Activated CD8-positive, alpha-beta T cell treated with anti-CD3 and anti-CD28 coated beads for 36 hours (primary cell): ENCODE measurements at regions not wholly inside any gene's neighbourhood (a gene's known extent, or its start where the extent isn't known, plus 50 kb on each side); places are given as distances from the start of the nearest gene placed in this dataset.

ENCODE experiments used
- ATAC-seq: fragments of 200-7000 bp; cut with Tn5 transposase; one replicate; pipeline ENCODE4 v1.10.0; 2021; ENCODE audit warnings: mild to moderate bottlenecking, moderate library complexity
- CTCF ChIA-PET: fragments of 350-600 bp; sonication (Branson Sonifier 250); formaldehyde crosslinking; loops from one replicate; lab custom pipeline; 2021; ENCODE audit warnings: antibody characterized with exemption; lab: Charles Lee
- POLR2A ChIA-PET: fragments of 350-600 bp; sonication (Branson Sonifier 250); formaldehyde crosslinking; loops from one replicate; lab custom pipeline; 2021; ENCODE audit warnings: antibody characterized with exemption; lab: Charles Lee
- DNase-seq: peaks from one replicate; pipeline ENCODE4 v3.0.0-alpha.2; 2020
- H3K27ac Mint-ChIP-seq: one replicate; pipeline ENCODE4 v1.8.0; 2021; ENCODE audit warnings: mild to moderate bottlenecking, mixed read lengths
- H3K27me3 Mint-ChIP-seq: one replicate; pipeline ENCODE4 v1.8.0; 2021; ENCODE audit warnings: mixed read lengths
- H3K36me3 Mint-ChIP-seq: one replicate; pipeline ENCODE4 v1.8.0; 2021; ENCODE audit warnings: low read depth, mixed read lengths
- H3K4me1 Mint-ChIP-seq: one replicate; pipeline ENCODE4 v1.8.0; 2021; ENCODE audit warnings: low read depth, mixed read lengths
- H3K4me3 Mint-ChIP-seq: one replicate; pipeline ENCODE4 v1.8.0; 2021; ENCODE audit warnings: mild to moderate bottlenecking, moderate library complexity, mixed read lengths
- H3K9me3 Mint-ChIP-seq: one replicate; pipeline ENCODE4 v1.8.0; 2021; ENCODE audit warnings: mixed read lengths
- intact Hi-C: fragments of 100-400 bp; cut with micrococcal nuclease; formaldehyde crosslinking; loops from one replicate; pipeline ENCODE4 v1.10.0; 2022
- TF ChIP-seq, protein P1 (sequence below): fragments of 200-600 bp; IDR thresholded peaks from one replicate; pipeline ENCODE4 v1.8.0; 2022; ENCODE audit warnings: antibody characterized with exemption, mild to moderate bottlenecking

DNA sequence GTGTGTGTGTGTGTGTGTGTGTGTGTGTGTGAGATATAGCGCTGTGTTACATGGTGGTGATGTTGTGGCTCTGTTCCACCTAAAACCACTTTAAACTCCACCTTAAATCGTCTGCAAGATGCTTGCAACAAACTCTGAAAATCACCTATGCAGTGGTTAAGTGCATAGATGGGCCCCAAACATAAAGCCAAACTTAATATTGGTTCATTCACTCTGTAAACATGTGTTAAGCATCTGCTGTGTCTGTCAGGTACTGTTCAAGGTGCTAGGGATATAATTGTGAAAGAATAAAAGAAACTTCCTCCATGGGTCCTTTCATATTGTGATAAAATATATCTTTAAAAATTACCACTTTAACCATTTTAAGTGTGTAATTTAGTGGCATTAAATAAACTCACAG is 645.4 kb upstream of the SORCS1 start:
- ATAC-seq = no peak
- H3K27me3 Mint-ChIP-seq = no peaks in the 10 kb centered on the region
- no peak overlapping the region for H3K4me3 Mint-ChIP-seq
- TF ChIP-seq, protein P1, sequence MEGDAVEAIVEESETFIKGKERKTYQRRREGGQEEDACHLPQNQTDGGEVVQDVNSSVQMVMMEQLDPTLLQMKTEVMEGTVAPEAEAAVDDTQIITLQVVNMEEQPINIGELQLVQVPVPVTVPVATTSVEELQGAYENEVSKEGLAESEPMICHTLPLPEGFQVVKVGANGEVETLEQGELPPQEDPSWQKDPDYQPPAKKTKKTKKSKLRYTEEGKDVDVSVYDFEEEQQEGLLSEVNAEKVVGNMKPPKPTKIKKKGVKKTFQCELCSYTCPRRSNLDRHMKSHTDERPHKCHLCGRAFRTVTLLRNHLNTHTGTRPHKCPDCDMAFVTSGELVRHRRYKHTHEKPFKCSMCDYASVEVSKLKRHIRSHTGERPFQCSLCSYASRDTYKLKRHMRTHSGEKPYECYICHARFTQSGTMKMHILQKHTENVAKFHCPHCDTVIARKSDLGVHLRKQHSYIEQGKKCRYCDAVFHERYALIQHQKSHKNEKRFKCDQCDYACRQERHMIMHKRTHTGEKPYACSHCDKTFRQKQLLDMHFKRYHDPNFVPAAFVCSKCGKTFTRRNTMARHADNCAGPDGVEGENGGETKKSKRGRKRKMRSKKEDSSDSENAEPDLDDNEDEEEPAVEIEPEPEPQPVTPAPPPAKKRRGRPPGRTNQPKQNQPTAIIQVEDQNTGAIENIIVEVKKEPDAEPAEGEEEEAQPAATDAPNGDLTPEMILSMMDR = no peak
- CTCF ChIA-PET = no interaction called here
- H3K27ac Mint-ChIP-seq = no peak overlapping the region
- intact Hi-C loops = no loop called here
- DNase-seq = no peak
- no peaks in the 10 kb centered on the region for H3K36me3 Mint-ChIP-seq
- no peaks in the 10 kb centered on the region for H3K4me1 Mint-ChIP-seq
- peaks cover 4% of the 10 kb centered on the region for H3K9me3 Mint-ChIP-seq
- POLR2A ChIA-PET = no interaction called here

DNA sequence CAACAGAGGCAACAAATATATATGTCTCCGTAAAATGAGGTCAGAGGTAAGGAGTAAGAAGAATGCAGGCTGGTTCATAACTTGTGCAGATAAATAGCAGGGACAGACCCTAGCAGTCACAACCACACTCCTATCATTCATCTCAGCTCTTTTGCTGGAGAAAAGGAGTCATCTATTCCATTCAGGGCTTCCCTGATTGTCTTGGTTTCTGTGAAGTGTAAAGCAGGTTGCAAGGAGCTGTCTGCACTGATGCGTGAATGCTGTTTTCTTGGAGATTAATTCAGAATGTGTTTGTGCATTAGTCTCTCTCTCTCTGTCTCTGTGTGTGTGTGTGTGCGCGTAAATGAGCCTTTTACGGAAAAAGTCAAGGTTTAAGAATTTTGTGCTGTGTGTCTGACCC is 643.3 kb upstream of the SORCS1 start:
- no peaks in the 10 kb centered on the region for H3K4me1 Mint-ChIP-seq
- H3K4me3 Mint-ChIP-seq = no peak overlapping the region
- POLR2A ChIA-PET = no interaction called here
- intact Hi-C loops = no loop called here
- H3K9me3 Mint-ChIP-seq = peaks cover 3% of the 10 kb centered on the region
- H3K27ac Mint-ChIP-seq = no peak overlapping the region
- no peak for ATAC-seq
- no peaks in the 10 kb centered on the region for H3K27me3 Mint-ChIP-seq
- TF ChIP-seq, protein P1 = no peak
- no peak for DNase-seq
- no peaks in the 10 kb centered on the region for H3K36me3 Mint-ChIP-seq
- CTCF ChIA-PET = no interaction called here

DNA sequence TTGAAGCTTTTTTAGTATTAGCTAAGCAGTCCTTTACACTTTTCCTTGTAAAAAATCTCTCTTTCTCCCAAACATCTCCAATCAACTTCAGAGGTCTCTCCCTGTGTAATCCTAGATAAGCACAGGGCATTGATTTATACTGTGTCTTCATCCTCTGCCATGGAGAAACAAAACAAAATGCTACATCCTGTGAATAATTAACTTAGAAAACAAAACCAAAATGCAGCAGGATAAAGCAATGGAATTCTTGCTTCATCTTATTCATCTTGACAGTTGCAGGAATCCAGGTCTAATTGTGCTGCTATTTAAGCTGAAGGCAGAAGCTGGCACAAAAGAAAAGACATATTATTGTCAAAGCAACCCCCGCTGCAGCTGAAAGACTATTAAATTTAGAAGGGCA is 641.5 kb upstream of the SORCS1 start:
- no peaks in the 10 kb centered on the region for H3K27me3 Mint-ChIP-seq
- ATAC-seq = no peak
- intact Hi-C loops = no loop called here
- H3K4me1 Mint-ChIP-seq = no peaks in the 10 kb centered on the region
- POLR2A ChIA-PET = no interaction called here
- DNase-seq = no peak
- no peaks in the 10 kb centered on the region for H3K36me3 Mint-ChIP-seq
- peaks cover 3% of the 10 kb centered on the region for H3K9me3 Mint-ChIP-seq
- CTCF ChIA-PET = no interaction called here
- TF ChIP-seq, protein P1 = no peak
- H3K27ac Mint-ChIP-seq = no peak overlapping the region
- no peak overlapping the region for H3K4me3 Mint-ChIP-seq

DNA sequence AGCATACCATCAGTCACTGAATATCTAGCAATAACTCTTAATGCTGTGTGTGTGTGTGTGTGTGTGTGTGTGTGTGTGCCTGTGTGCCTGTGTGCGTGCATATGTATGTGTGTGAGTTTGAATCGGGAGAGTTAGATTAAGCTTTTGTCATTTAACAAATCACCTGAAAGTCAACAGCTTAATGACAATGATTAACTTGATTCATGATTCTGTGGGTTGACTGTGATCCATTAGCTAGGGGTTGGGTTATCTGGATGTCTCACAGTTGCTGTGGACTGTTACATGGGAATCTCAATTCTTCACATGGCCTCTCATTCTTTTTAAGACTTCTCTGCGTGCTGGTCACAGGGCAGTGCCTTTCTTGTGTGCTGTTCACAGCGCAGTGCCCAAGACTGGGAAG is 639.0 kb upstream of the SORCS1 start:
- Mint-ChIP-seq H3K4me1 (no peaks in the 10 kb centered on the region), H3K27ac (no peak overlapping the region), H3K36me3 (no peaks in the 10 kb centered on the region), H3K4me3 (no peak overlapping the region), H3K27me3 (no peaks in the 10 kb centered on the region), H3K9me3 (peaks cover 4% of the 10 kb centered on the region)
- ATAC-seq (no peak), DNase-seq (no peak)
- intact Hi-C loops = no loop called here
- CTCF ChIA-PET = no interaction called here
- TF ChIP-seq, protein P1 = no peak
- POLR2A ChIA-PET = no interaction called here

DNA sequence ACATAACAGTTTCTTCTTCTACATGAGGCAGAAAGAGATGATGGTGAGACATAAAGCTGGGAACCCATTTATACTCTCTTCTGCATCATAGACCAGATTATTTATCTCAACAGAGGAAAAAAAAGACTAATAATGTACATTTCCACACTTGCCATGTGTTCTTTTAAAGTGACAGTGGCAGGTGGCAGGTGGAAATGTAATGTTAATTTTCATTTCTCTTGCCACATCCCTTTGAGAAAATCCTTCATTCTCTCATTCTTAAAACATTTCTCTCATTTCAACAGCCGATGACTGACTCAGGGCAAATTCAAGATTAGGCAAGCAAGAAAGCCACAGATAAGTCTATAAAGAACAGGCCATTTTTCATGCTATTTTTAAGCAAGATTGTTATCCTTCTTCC is 635.6 kb upstream of the SORCS1 start:
- intact Hi-C loops = no loop called here
- no peaks in the 10 kb centered on the region for H3K36me3 Mint-ChIP-seq
- TF ChIP-seq, protein P1 = no peak
- DNase-seq (no peak), ATAC-seq (no peak)
- no peak overlapping the region for H3K4me3 Mint-ChIP-seq
- no peaks in the 10 kb centered on the region for H3K4me1 Mint-ChIP-seq
- H3K9me3 Mint-ChIP-seq = peaks cover 4% of the 10 kb centered on the region
- H3K27ac Mint-ChIP-seq = no peak overlapping the region
- POLR2A ChIA-PET = no interaction called here
- H3K27me3 Mint-ChIP-seq = no peaks in the 10 kb centered on the region
- CTCF ChIA-PET = no interaction called here
